ENCODE measurements at regions not wholly inside any gene's neighbourhood (a gene's known extent, or its start where the extent isn't known, plus 50 kb on each side); places are given as distances from the start of the nearest gene placed in this dataset.
A peak's percentile ranks its signal among the peaks of the same experiment; 100 is the strongest.

GRCh38 chr21:16866851-16867250, 646.0 kb upstream of the CXADR start:
- no peak for DNase-seq

- DNase-seq = peak; percentile 92
Observed at GRCh38 chr21:16870103-16870502, 642.7 kb upstream of the CXADR start.

GRCh38 chr21:16872616-16873015, 640.2 kb upstream of the CXADR start:
- DNase-seq = no peak

- DNase-seq = no peak
Observed at GRCh38 chr21:16873176-16873575, 639.7 kb upstream of the CXADR start.

- DNase-seq = no peak
Observed at GRCh38 chr21:16873596-16873995, 639.2 kb upstream of the CXADR start.

- DNase-seq = no peak
Observed at GRCh38 chr21:16879479-16879878, 633.4 kb upstream of the CXADR start.

- DNase-seq = no peak
Observed at GRCh38 chr21:16891821-16892220, 621.0 kb upstream of the CXADR start.

GRCh38 chr21:16900685-16901084, 612.2 kb upstream of the CXADR start:
- DNase-seq = no peak

GRCh38 chr21:16908077-16908476, 604.8 kb upstream of the CXADR start:
- no peak for DNase-seq

- no peak for DNase-seq
Observed at GRCh38 chr21:16910435-16911165, 602.2 kb upstream of the CXADR start.

- DNase-seq = no peak
Observed at GRCh38 chr21:16911166-16911607, 601.7 kb upstream of the CXADR start.

GRCh38 chr21:16912075-16912474, 600.8 kb upstream of the CXADR start:
- DNase-seq = no peak

- no peak for DNase-seq
Observed at GRCh38 chr21:16913010-16913409, 599.8 kb upstream of the CXADR start.

GRCh38 chr21:16928439-16928838, 584.4 kb upstream of the CXADR start:
- no peak for DNase-seq

- DNase-seq = no peak
Observed at GRCh38 chr21:16932314-16932713, 580.5 kb upstream of the CXADR start.

- no peak for DNase-seq
Observed at GRCh38 chr21:16942703-16943102, 570.1 kb upstream of the CXADR start.

GRCh38 chr21:16943231-16943630, 569.6 kb upstream of the CXADR start:
- no peak for DNase-seq

- DNase-seq = no peak
Observed at GRCh38 chr21:16945580-16945979, 567.3 kb upstream of the CXADR start.

GRCh38 chr21:16956824-16957223, 556.0 kb upstream of the CXADR start:
- DNase-seq = no peak

GRCh38 chr21:16965424-16965823, 547.4 kb upstream of the CXADR start:
- DNase-seq = no peak

GRCh38 chr21:16968436-16968835, 544.4 kb upstream of the CXADR start:
- no peak for DNase-seq

GRCh38 chr21:16969636-16970035, 543.2 kb upstream of the CXADR start:
- DNase-seq = no peak

GRCh38 chr21:16974060-16974459, 538.8 kb upstream of the CXADR start:
- DNase-seq = no peak

- no peak for DNase-seq
Observed at GRCh38 chr21:16976193-16976592, 536.6 kb upstream of the CXADR start.

- DNase-seq = no peak
Observed at GRCh38 chr21:16978309-16978895, 534.4 kb upstream of the CXADR start.

Measured in MV-4-11 (cell line).